Hepatocyte (in vitro differentiated cells): ENCODE measurements at regions not wholly inside any gene's neighbourhood (a gene's known extent, or its start where the extent isn't known, plus 50 kb on each side); places are given as distances from the start of the nearest gene placed in this dataset.

Experiments
- DNase-seq: peaks from one replicate; pipeline ENCODE4 v3.0.0-alpha.2; 2016; ENCODE audit warnings: low spot score
- H2AFZ ChIP-seq: fragments of 200-600 bp; sonication (generic); 2 replicates; pipeline ENCODE4 v1.6.0; 2016; ENCODE audit warnings: antibody characterized with exemption, mild to moderate bottlenecking
- H3K27ac ChIP-seq: fragments of 200-600 bp; sonication (generic); 2 replicates; pipeline ENCODE4 v1.5.1; 2016; ENCODE audit warnings: mild to moderate bottlenecking
- H3K27me3 ChIP-seq: fragments of 200-600 bp; sonication (generic); 2 replicates; pipeline ENCODE4 v1.6.1; 2016
- H3K36me3 ChIP-seq: fragments of 200-600 bp; sonication (generic); replicated peaks from 2 replicates; pipeline ENCODE4 v1.5.1; 2016; ENCODE audit warnings: low read depth; ENCODE audit not compliant: insufficient read depth
- H3K4me1 ChIP-seq: fragments of 200-600 bp; sonication (generic); 2 replicates; pipeline ENCODE4 v1.5.1; 2016; ENCODE audit warnings: mild to moderate bottlenecking, moderate library complexity; ENCODE audit not compliant: insufficient read depth
- H3K4me2 ChIP-seq: fragments of 200-600 bp; sonication (generic); 2 replicates; pipeline ENCODE4 v1.6.0; 2016
- H3K4me3 ChIP-seq: fragments of 200-600 bp; sonication (generic); 2 replicates; pipeline ENCODE4 v1.5.1; 2016; ENCODE audit warnings: mild to moderate bottlenecking
- H3K79me2 ChIP-seq: fragments of 200-600 bp; sonication (generic); 2 replicates; pipeline ENCODE4 v1.6.0; 2017; ENCODE audit warnings: mild to moderate bottlenecking
- H3K9me2 ChIP-seq: fragments of 200-600 bp; sonication (generic); replicated peaks from 2 replicates; pipeline ENCODE4 v1.6.0; 2017; ENCODE audit warnings: mild to moderate bottlenecking; ENCODE audit not compliant: insufficient read depth
- H3K9me3 ChIP-seq: fragments of 200-600 bp; sonication (generic); 2 replicates; pipeline ENCODE4 v1.5.1; 2016; ENCODE audit warnings: low read depth, mild to moderate bottlenecking
- H4K20me1 ChIP-seq: fragments of 200-600 bp; sonication (generic); 2 replicates; pipeline ENCODE4 v1.6.0; 2016; ENCODE audit warnings: mild to moderate bottlenecking; ENCODE audit not compliant: insufficient read depth, poor library complexity, severe bottlenecking
- EZH2 ChIP-seq: fragments of 200-600 bp; sonication (generic); IDR thresholded peaks from 2 replicates; pipeline ENCODE4 v1.6.1; 2016; ENCODE audit warnings: antibody characterized with exemption, mild to moderate bottlenecking, borderline replicate concordance
- EZH2phosphoT487 ChIP-seq: fragments of 200-600 bp; sonication (generic); IDR thresholded peaks from one replicate; pipeline ENCODE4 v1.6.1; 2018; ENCODE audit warnings: antibody characterized with exemption, mild to moderate bottlenecking, low read depth, moderate library complexity; ENCODE audit not compliant: unreplicated experiment, severe bottlenecking
- WGBS: methylation state at CpG from one replicate; pipeline ENCODE4 v1.1.6; 2016; ENCODE audit warnings: low lambda C conversion rate; ENCODE audit errors: missing lambda C conversion rate; 5-methylcytosine and 5-hydroxymethylcytosine counted together
- TF ChIP-seq, protein P1 (sequence below): fragments of 200-600 bp; sonication (generic); IDR thresholded peaks from 2 replicates; pipeline ENCODE4 v1.5.1; 2016; ENCODE audit warnings: antibody characterized with exemption, mild to moderate bottlenecking; ENCODE audit not compliant: poor library complexity

DNA sequence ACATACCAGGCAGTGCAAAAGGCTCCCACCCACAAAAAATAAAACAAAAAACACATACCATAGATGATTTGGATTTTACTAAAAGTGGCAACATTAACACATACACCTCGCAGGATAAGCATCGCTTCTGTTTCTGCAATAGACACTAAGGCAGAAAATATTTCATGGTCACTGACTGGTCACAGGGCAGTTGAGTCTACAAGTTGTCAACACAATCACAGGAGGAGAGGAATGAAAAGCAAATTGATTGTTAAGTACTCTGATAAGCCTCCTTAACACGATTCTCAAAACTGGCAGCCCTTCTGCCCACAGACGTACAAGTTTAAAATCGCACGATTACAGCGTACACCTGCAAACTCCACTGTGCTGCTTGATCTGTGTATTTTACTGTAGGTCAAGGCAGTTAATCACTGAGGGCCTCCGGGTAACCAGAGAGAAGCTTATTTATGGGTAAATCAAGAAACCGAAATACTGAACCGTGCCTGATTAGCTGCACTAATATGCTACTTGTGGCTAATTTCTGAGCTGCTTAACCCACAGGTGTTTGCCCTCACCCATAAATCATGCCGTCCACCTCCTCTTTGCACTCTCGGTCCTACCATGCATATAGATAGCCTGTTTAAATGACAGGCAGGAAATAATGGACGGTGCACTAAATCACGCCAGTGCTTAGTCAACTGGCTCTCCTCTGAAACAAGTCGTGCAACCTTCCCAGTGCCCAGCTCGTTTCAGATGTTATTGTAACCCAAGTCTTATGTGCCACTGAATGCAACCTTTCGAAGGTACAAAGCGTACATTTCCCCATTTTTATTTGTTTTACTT, 659.4 kb upstream of the ADAMTS16 start:
- no peak for TF ChIP-seq EZH2phosphoT487
- TF ChIP-seq EZH2: no peak
- TF ChIP-seq, protein P1, sequence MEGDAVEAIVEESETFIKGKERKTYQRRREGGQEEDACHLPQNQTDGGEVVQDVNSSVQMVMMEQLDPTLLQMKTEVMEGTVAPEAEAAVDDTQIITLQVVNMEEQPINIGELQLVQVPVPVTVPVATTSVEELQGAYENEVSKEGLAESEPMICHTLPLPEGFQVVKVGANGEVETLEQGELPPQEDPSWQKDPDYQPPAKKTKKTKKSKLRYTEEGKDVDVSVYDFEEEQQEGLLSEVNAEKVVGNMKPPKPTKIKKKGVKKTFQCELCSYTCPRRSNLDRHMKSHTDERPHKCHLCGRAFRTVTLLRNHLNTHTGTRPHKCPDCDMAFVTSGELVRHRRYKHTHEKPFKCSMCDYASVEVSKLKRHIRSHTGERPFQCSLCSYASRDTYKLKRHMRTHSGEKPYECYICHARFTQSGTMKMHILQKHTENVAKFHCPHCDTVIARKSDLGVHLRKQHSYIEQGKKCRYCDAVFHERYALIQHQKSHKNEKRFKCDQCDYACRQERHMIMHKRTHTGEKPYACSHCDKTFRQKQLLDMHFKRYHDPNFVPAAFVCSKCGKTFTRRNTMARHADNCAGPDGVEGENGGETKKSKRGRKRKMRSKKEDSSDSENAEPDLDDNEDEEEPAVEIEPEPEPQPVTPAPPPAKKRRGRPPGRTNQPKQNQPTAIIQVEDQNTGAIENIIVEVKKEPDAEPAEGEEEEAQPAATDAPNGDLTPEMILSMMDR: no peak
- DNase-seq: no peak

DNA sequence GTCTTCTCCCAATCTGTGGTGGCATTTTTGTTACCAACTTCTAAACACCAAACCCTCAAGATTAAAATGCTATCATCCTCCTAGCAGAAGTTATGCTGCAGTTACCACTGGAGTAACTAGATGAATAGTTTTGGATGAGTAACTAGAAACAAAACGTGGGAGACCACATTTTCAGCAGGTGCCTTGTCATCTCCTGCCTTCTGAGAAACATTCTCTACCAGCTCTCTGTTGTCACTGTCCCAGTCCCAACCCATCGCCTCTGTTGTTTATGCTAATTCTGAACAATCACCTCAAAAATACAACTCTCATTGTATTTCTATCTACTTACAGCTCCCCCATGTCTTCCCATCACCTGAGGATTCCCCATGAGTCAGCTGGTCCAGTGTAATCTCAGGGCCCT, 652.5 kb upstream of the ADAMTS16 start:
- no peaks in the 10 kb centered on the region for H3K9me2 ChIP-seq
- TF ChIP-seq EZH2phosphoT487 (no peak), EZH2 (no peak)
- TF ChIP-seq, protein P1: no peak
- no peaks in the 10 kb centered on the region for H3K9me3 ChIP-seq
- WGBS: 77% methylated on average over 2 of the region's 2 CpGs
- no peaks in the 10 kb centered on the region for H3K4me1 ChIP-seq
- no peaks in the 10 kb centered on the region for H3K27me3 ChIP-seq
- H3K79me2 ChIP-seq: no peaks in the 10 kb centered on the region
- no peak for DNase-seq
- no peak overlapping the region for H3K27ac ChIP-seq
- H3K4me2 ChIP-seq: no peak overlapping the region
- no peak overlapping the region for H2AFZ ChIP-seq
- no peaks in the 10 kb centered on the region for H4K20me1 ChIP-seq
- H3K4me3 ChIP-seq: no peak overlapping the region
- H3K36me3 ChIP-seq: no peaks in the 10 kb centered on the region

More for the DNA sequence above, 659.4 kb upstream of the ADAMTS16 start:
- Histone ChIP-seq H3K9me2 (no peaks in the 10 kb centered on the region), H2AFZ (no peak overlapping the region), H3K4me2 (no peak overlapping the region), H3K9me3 (no peaks in the 10 kb centered on the region), H4K20me1 (no peaks in the 10 kb centered on the region), H3K27me3 (no peaks in the 10 kb centered on the region), H3K27ac (no peak overlapping the region), H3K4me3 (no peak overlapping the region), H3K4me1 (no peaks in the 10 kb centered on the region), H3K79me2 (no peaks in the 10 kb centered on the region), H3K36me3 (no peaks in the 10 kb centered on the region)
- 85% methylated on average over 18 of the region's 18 CpGs for WGBS

DNA sequence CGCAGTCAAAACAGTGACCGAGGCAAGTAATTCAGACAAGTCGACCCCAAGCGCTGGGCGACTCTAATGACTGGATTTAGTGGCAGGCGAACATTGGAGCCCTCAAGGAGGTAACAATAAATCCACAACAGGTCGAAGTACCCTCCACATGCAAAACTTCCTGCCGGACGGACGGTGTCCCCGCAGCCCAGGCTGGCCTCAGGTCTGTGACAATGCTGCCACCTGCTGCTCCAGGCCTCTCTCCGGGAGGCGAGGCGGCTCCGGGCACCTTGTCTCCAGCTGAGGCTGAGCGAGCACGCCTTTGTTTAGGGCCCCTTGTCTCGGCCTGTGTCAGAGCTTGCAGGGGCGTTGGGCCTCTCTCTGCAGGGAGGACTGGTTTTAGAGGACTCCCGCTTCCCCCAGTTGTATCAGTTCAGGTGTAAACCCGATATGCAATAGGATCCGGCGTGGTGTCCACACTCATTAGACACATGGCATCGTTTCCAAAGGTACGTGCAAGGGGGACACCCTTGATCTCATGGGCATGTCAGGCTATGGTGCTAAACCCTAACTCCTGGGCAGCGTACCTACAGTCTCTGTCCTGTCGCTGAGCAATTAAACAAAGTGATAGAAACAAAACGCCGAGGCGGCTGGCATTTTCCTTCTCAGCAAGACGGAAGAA, 628.0 kb upstream of the ADAMTS16 start:
- no peak overlapping the region for H3K27ac ChIP-seq
- peak; percentile 69 for DNase-seq
- H3K4me2 ChIP-seq: peak overlapping the region; percentile 48
- H3K4me1 ChIP-seq: no peaks in the 10 kb centered on the region
- H3K9me3 ChIP-seq: no peaks in the 10 kb centered on the region
- H3K27me3 ChIP-seq: peaks cover 6% of the 10 kb centered on the region
- H3K79me2 ChIP-seq: no peaks in the 10 kb centered on the region
- H3K9me2 ChIP-seq: no peaks in the 10 kb centered on the region
- 55% methylated on average over 31 of the region's 31 CpGs for WGBS
- TF ChIP-seq EZH2phosphoT487 (no peak), EZH2 (no peak)
- TF ChIP-seq, protein P1: peak; percentile 56
- no peaks in the 10 kb centered on the region for H3K36me3 ChIP-seq
- H4K20me1 ChIP-seq: no peaks in the 10 kb centered on the region
- no peak overlapping the region for H2AFZ ChIP-seq
- no peak overlapping the region for H3K4me3 ChIP-seq
